Keratinocyte (primary cell): ENCODE measurements at regions not wholly inside any gene's neighbourhood (a gene's known extent, or its start where the extent isn't known, plus 50 kb on each side); places are given as distances from the start of the nearest gene placed in this dataset.

ENCODE experiments used
- DNase-seq: peaks from one replicate; pipeline ENCODE4 v3.0.0-alpha.2; 2011; ENCODE audit warnings: low read depth, missing footprints, low spot score
- FAIRE-seq: peaks from 2 replicates; lab custom pipeline; 2011; peaks lifted over from hg19 to GRCh38; lab: Jason Lieb, UNC
- H2AFZ ChIP-seq: 2 replicates; pipeline ENCODE4 v1.6.0; 2012; ENCODE audit warnings: low read length, control low read depth, inconsistent platforms; ENCODE audit not compliant: control insufficient read depth
- H3K27ac ChIP-seq: 2 replicates; pipeline ENCODE4 v1.5.1; 2011; ENCODE audit warnings: low read length; ENCODE audit not compliant: control insufficient read depth, insufficient read depth
- H3K27me3 ChIP-seq: 3 replicates; pipeline ENCODE4 v1.6.0; 2011; ENCODE audit warnings: low read length; ENCODE audit not compliant: control insufficient read depth, insufficient read depth; ENCODE audit errors: extremely low read depth
- H3K36me3 ChIP-seq, 2 experiments: 2 replicates in 1 of 2; 3 replicates in 1 of 2; pipeline ENCODE4 v1.5.1; 2011; ENCODE audit warnings: low read length in 2 of 2, mild to moderate bottlenecking in 1 of 2; ENCODE audit not compliant: control insufficient read depth in 2 of 2, insufficient read depth in 2 of 2; ENCODE audit errors: extremely low read depth in 1 of 2
- H3K4me1 ChIP-seq: 3 replicates; pipeline ENCODE4 v1.5.1; 2011; ENCODE audit warnings: low read length; ENCODE audit not compliant: control insufficient read depth, insufficient read depth; ENCODE audit errors: extremely low read depth
- H3K4me2 ChIP-seq: 3 replicates; pipeline ENCODE4 v1.6.0; 2011; ENCODE audit warnings: low read depth, low read length; ENCODE audit not compliant: control insufficient read depth, insufficient read depth; ENCODE audit errors: extremely low read depth
- H3K4me3 ChIP-seq, 3 experiments: fragments of 200-600 bp in 1 of 3; sonication (generic) in 1 of 3; 2 replicates in 2 of 3; 3 replicates in 1 of 3; pipeline ENCODE4 v1.5.1; 2011 to 2016; ENCODE audit warnings: low read length in 3 of 3, mild to moderate bottlenecking in 3 of 3, control low read depth in 2 of 3, inconsistent platforms in 1 of 3, low read depth in 1 of 3, mixed read lengths in 1 of 3, mixed run types in 1 of 3, moderate library complexity in 1 of 3; ENCODE audit not compliant: control insufficient read depth in 2 of 3, insufficient read depth in 2 of 3; ENCODE audit errors: extremely low read depth in 1 of 3
- H3K79me2 ChIP-seq: 2 replicates; pipeline ENCODE4 v1.6.0; 2012; ENCODE audit warnings: low read length; ENCODE audit not compliant: control insufficient read depth, insufficient read depth
- H3K9ac ChIP-seq: 3 replicates; pipeline ENCODE4 v1.6.0; 2011; ENCODE audit warnings: low read length; ENCODE audit not compliant: control insufficient read depth, insufficient read depth; ENCODE audit errors: extremely low read depth
- H3K9me1 ChIP-seq: 3 replicates; pipeline ENCODE4 v1.6.0; 2011; ENCODE audit warnings: low read length; ENCODE audit not compliant: control insufficient read depth, insufficient read depth; ENCODE audit errors: extremely low read depth
- H3K9me3 ChIP-seq: 2 replicates; pipeline ENCODE4 v1.5.1; 2012; ENCODE audit warnings: low read depth, low read length; ENCODE audit not compliant: control insufficient read depth
- H4K20me1 ChIP-seq: 3 replicates; pipeline ENCODE4 v1.6.0; 2011; ENCODE audit warnings: low read length; ENCODE audit not compliant: control insufficient read depth, insufficient read depth; ENCODE audit errors: extremely low read depth
- CTCF ChIP-seq, 3 experiments: IDR thresholded peaks in 1 of 3; conservative IDR thresholded peaks in 1 of 3; optimal IDR thresholded peaks in 1 of 3; 2 replicates in 2 of 3; 3 replicates in 1 of 3; pipeline versions ENCODE3 to v1.5.1; 2011; ENCODE audit warnings: low read length in 3 of 3, mild to moderate bottlenecking in 3 of 3, moderate library complexity in 2 of 3, control low read depth in 1 of 3, inconsistent platforms in 1 of 3; ENCODE audit not compliant: insufficient read depth in 2 of 3; ENCODE audit errors: extremely low read depth in 1 of 3
- EZH2 ChIP-seq: IDR thresholded peaks from one replicate; pipeline ENCODE4 v1.6.1; 2012; ENCODE audit warnings: inconsistent platforms, mild to moderate bottlenecking, low read length, moderate library complexity
- dilution Hi-C: fragments of 300-500 bp; cut with MboI; formaldehyde crosslinking; loops from one replicate; pipeline ENCODE4 v1.7.0; 2020; ENCODE audit warnings: low sequenced_read_pairs; ENCODE audit not compliant: extremely low pct_ligation_motif_present

- Histone ChIP-seq H3K9me3 (no peaks in the 10 kb centered on the region), H3K9me1 (no peaks in the 10 kb centered on the region), H3K4me3 (no peak overlapping the region), H3K27ac (no peak overlapping the region), H2AFZ (no peak overlapping the region), H3K27me3 (no peaks in the 10 kb centered on the region), H4K20me1 (no peaks in the 10 kb centered on the region), H3K4me1 (peaks cover 11% of the 10 kb centered on the region), H3K79me2 (no peaks in the 10 kb centered on the region), H3K4me2 (no peak overlapping the region), H3K36me3 (no peaks in the 10 kb centered on the region), H3K9ac (no peak overlapping the region)
- DNase-seq (no peak), FAIRE-seq (no peak)
- dilution Hi-C loops: no loop called here
- TF ChIP-seq EZH2 (no peak), CTCF (optimal IDR thresholded peaks at IDR 0.05 in 1 of 3, IDR thresholded peaks at IDR 0.05 in 1 of 3, conservative IDR thresholded peaks at IDR 0.05 in 1 of 3; ENCODE audit: extremely low read depth in 1 of 3, insufficient read depth in 2 of 3, low read length in 3 of 3) (no peak)
Measured at GRCh38 chr9:129242191-129242941, 64.3 kb upstream of the IER5L start.

GRCh38 chr9:129241725-129242124, 63.7 kb upstream of the IER5L start:
- Histone ChIP-seq H3K27me3 (no peaks in the 10 kb centered on the region), H3K4me3 (no peak overlapping the region), H3K9me1 (no peaks in the 10 kb centered on the region), H3K9me3 (no peaks in the 10 kb centered on the region), H3K27ac (no peak overlapping the region), H2AFZ (no peak overlapping the region), H3K36me3 (no peaks in the 10 kb centered on the region), H3K4me1 (peaks cover 17% of the 10 kb centered on the region), H3K79me2 (no peaks in the 10 kb centered on the region), H4K20me1 (no peaks in the 10 kb centered on the region), H3K4me2 (no peak overlapping the region), H3K9ac (no peak overlapping the region)
- DNase-seq: no peak
- FAIRE-seq: no peak
- dilution Hi-C loops: no loop called here
- no peak for TF ChIP-seq CTCF (optimal IDR thresholded peaks at IDR 0.05 in 1 of 3, IDR thresholded peaks at IDR 0.05 in 1 of 3, conservative IDR thresholded peaks at IDR 0.05 in 1 of 3; ENCODE audit: extremely low read depth in 1 of 3, insufficient read depth in 2 of 3, low read length in 3 of 3)
- no peak for TF ChIP-seq EZH2
